ENCODE measurements at regions not wholly inside any gene's neighbourhood (a gene's known extent, or its start where the extent isn't known, plus 50 kb on each side); places are given as distances from the start of the nearest gene placed in this dataset.
"Not testable (repeated sequence)": the region's sequence is repeated elsewhere in the genome, so short reads cannot be mapped to it uniquely, and the experiment has no call there.

GRCh38 chr2:48233824-48234223 is 80.7 kb upstream of the FOXN2 start:
- not testable (repeated sequence) for TF ChIP-seq CTCF (conservative IDR thresholded peaks at IDR 0.05 in 1 of 2, IDR thresholded peaks at IDR 0.05 in 1 of 2; ENCODE audit: extremely low read depth in 1 of 2, insufficient read depth in 1 of 2, low read depth in 1 of 2, low read length in 2 of 2); EZH2 (IDR thresholded peaks at IDR 0.05; ENCODE audit: borderline replicate concordance, low read length)

Measured in mammary epithelial cell (primary cell).